ENCODE measurements at regions not wholly inside any gene's neighbourhood (a gene's known extent, or its start where the extent isn't known, plus 50 kb on each side); places are given as distances from the start of the nearest gene placed in this dataset.
A peak's percentile ranks its signal among the peaks of the same experiment; 100 is the strongest.

DNA sequence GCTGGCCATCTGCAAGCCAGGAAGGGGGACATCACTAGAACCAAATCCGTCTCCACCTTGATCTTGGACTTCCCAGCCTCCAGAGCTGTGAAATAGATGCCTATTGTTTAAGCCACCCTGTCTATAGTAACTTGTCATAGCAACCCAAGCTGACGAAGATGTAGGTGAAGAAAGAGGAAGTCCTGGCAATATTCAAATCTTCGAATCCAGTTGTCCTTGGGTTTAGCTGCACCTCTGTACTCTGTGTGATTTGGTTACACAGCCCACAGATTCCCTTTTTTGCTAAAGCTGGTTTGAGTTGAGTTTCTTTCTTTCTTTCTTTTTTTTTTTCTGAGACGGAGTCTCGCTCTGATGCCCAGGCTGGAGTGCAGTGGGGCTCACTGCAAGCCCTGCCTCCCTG, 68.0 kb upstream of the XCR1 start:
- DNase-seq: no peak
- Histone ChIP-seq H3K4me3 (ENCODE audit: low read length in 2 of 2) (no peak overlapping the region), H3K27ac (ENCODE audit: low read depth, low read length) (no peak overlapping the region), H3K9me3 (ENCODE audit: control insufficient read depth in 1 of 2, low read length in 2 of 2) (no peaks in the 10 kb centered on the region), H3K4me1 (ENCODE audit: insufficient read depth, low read length) (peaks cover 35% of the 10 kb centered on the region), H3K27me3 (ENCODE audit: insufficient read depth, low read length) (no peaks in the 10 kb centered on the region), H3K36me3 (ENCODE audit: insufficient read depth, low read length) (no peaks in the 10 kb centered on the region)
- no peaks in the 10 kb centered on the region for H3K9me3 Mint-ChIP-seq
- no peaks in the 10 kb centered on the region for H3K36me3 Mint-ChIP-seq
- intact Hi-C loops (cut with micrococcal nuclease): loop anchor here (10.0 kb wide), 1 partner anchor 189 kb away; no protein-coding TSS in a partner anchor
- ChIA-PET CTCF (ENCODE audit: partially characterized antibody) (interaction anchor here (1.5 to 5.4 kb wide), 3 partner anchors 12 to 274 kb away, joined by 3 to 25 read pairs (median 13); no protein-coding TSS in a partner anchor), POLR2A (ENCODE audit: partially characterized antibody) (interaction anchor here (0.9 kb wide), 1 partner anchor 113 kb away, joined by 5 read pairs; the partner anchor contains the start of gene CCR1)
- H3K27ac Mint-ChIP-seq: peak overlapping the region in 1 of 7 donors; percentile 43
- H3K4me1 Mint-ChIP-seq: peaks cover 23 to 42% (median 35%) of the 10 kb centered on the region in 4 donors
- H3K27me3 Mint-ChIP-seq: no peaks in the 10 kb centered on the region
- H3K4me3 Mint-ChIP-seq: no peak overlapping the region

DNA sequence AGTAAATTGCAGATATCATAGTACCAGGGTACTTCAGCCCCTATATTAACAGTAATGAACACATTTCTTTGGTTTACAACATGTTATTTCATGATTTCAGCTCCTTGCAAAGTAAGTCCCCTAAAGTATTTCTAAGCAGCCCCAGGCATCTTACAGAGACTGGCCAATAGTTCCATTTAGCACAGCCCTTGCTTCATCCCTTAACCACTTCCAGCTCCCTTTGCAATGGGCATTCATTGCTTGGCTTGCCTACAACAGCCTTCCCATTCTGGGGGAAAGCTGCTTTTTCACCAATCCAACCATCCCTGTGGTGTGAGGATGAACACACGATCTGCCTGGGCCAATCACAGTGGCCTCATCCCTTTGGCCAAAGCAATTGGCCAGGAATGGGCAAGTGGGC, 67.2 kb upstream of the XCR1 start:
- no peaks in the 10 kb centered on the region for H3K36me3 ChIP-seq (ENCODE audit: insufficient read depth, low read length)
- Mint-ChIP-seq H3K27me3 (no peaks in the 10 kb centered on the region), H3K9me3 (no peaks in the 10 kb centered on the region), H3K27ac (no peak overlapping the region), H3K4me1 (peaks cover 20 to 36% (median 30%) of the 10 kb centered on the region in 4 donors), H3K36me3 (no peaks in the 10 kb centered on the region), H3K4me3 (no peak overlapping the region)
- H3K27ac ChIP-seq (ENCODE audit: low read depth, low read length): no peak overlapping the region
- ChIA-PET CTCF (ENCODE audit: partially characterized antibody) (interaction anchor here (1.2 to 5.4 kb wide), 2 partner anchors 10 to 15 kb away, joined by 3 to 25 read pairs; no protein-coding TSS in a partner anchor), POLR2A (ENCODE audit: partially characterized antibody) (interaction anchor here (0.8 to 0.9 kb wide), 2 partner anchors 114 to 275 kb away, joined by 3 to 5 read pairs; partner anchors contain the start of gene CCR1)
- H3K4me1 ChIP-seq (ENCODE audit: insufficient read depth, low read length): peaks cover 39% of the 10 kb centered on the region
- H3K4me3 ChIP-seq (ENCODE audit: low read length in 2 of 2): no peak overlapping the region
- DNase-seq: no peak
- no peaks in the 10 kb centered on the region for H3K9me3 ChIP-seq (ENCODE audit: control insufficient read depth in 1 of 2, low read length in 2 of 2)
- intact Hi-C loops (cut with micrococcal nuclease): loop anchor here (10.0 kb wide), 1 partner anchor 190 kb away; no protein-coding TSS in a partner anchor
- no peaks in the 10 kb centered on the region for H3K27me3 ChIP-seq (ENCODE audit: insufficient read depth, low read length)

DNA sequence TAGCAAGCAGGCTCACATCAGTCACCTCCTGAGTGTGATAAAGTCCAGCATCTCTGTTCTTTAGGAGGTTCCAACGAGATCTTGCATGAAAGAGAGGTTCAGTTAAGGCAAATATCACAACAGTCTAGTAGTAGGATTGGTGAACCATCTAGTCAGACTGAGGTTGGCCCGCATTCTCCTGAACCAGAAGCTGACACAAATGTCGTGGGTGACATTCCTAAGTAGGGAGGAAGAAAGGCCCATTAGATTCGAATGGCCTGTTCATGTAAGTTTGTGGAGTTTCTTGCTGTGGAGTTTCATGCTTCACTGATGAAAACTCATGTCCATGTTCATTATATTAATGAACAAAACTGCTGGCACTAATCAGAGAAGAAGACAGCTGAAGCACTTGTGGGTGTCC, 66.7 kb upstream of the XCR1 start:
- no peaks in the 10 kb centered on the region for H3K27me3 ChIP-seq (ENCODE audit: insufficient read depth, low read length)
- ChIA-PET POLR2A (ENCODE audit: partially characterized antibody) (interaction anchor here (0.6 to 0.8 kb wide), 2 partner anchors 115 to 275 kb away, joined by 3 read pairs; no protein-coding TSS in a partner anchor), CTCF (ENCODE audit: partially characterized antibody) (interaction anchor here (1.2 to 5.4 kb wide), 2 partner anchors 11 to 15 kb away, joined by 3 to 25 read pairs; no protein-coding TSS in a partner anchor)
- H3K9me3 ChIP-seq (ENCODE audit: control insufficient read depth in 1 of 2, low read length in 2 of 2): no peaks in the 10 kb centered on the region
- H3K4me1 Mint-ChIP-seq: peaks cover 16 to 31% (median 25%) of the 10 kb centered on the region in 4 donors
- no peak overlapping the region for H3K4me3 Mint-ChIP-seq
- H3K27me3 Mint-ChIP-seq: no peaks in the 10 kb centered on the region
- no peaks in the 10 kb centered on the region for H3K36me3 Mint-ChIP-seq
- no peak overlapping the region for H3K27ac ChIP-seq (ENCODE audit: low read depth, low read length)
- H3K27ac Mint-ChIP-seq: no peak overlapping the region
- H3K36me3 ChIP-seq (ENCODE audit: insufficient read depth, low read length): no peaks in the 10 kb centered on the region
- H3K4me1 ChIP-seq (ENCODE audit: insufficient read depth, low read length): peaks cover 34% of the 10 kb centered on the region
- intact Hi-C loops (cut with micrococcal nuclease): loop anchor here (10.0 kb wide), 1 partner anchor 191 kb away; no protein-coding TSS in a partner anchor
- DNase-seq: no peak
- no peaks in the 10 kb centered on the region for H3K9me3 Mint-ChIP-seq
- no peak overlapping the region for H3K4me3 ChIP-seq (ENCODE audit: low read length in 2 of 2)

DNA sequence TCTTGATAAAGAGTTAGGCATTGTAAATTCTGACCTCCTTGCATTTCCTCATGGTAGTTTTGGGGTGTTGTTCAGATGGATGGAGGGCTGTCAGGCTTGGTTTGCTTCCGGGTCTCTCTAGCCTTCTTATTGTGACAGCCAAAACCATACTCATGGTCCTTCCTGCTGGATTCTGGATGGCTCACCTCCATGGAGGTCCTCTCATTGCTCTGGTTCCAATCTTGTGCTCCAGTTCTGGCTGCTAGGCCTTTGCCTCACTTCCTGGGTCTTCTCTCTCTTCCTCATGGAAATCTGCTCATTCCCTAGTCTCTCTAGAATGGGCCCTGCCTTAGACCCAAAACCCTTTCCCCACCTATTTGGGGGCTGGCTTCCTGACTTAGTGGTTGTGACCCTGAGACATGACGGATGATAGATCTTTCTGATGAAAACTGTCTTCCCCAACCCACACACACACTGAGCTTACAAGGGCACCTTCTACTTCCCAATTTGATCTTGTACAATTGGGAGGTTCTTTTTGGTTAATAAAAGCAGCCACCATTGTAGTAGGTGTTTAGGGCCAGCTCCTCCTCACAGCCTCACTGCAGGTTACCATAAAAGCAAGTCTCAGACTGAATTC, 66.2 kb upstream of the XCR1 start:
- Mint-ChIP-seq H3K9me3 (no peaks in the 10 kb centered on the region), H3K4me1 (peaks cover 13 to 25% (median 21%) of the 10 kb centered on the region in 4 donors), H3K4me3 (no peak overlapping the region), H3K36me3 (no peaks in the 10 kb centered on the region), H3K27me3 (no peaks in the 10 kb centered on the region), H3K27ac (no peak overlapping the region)
- intact Hi-C loops (cut with micrococcal nuclease): loop anchor here (10.0 kb wide), 1 partner anchor 191 kb away; no protein-coding TSS in a partner anchor
- Histone ChIP-seq H3K4me3 (ENCODE audit: low read length in 2 of 2) (no peak overlapping the region), H3K36me3 (ENCODE audit: insufficient read depth, low read length) (no peaks in the 10 kb centered on the region), H3K9me3 (ENCODE audit: control insufficient read depth in 1 of 2, low read length in 2 of 2) (no peaks in the 10 kb centered on the region), H3K27ac (ENCODE audit: low read depth, low read length) (no peak overlapping the region), H3K27me3 (ENCODE audit: insufficient read depth, low read length) (no peaks in the 10 kb centered on the region), H3K4me1 (ENCODE audit: insufficient read depth, low read length) (peaks cover 28% of the 10 kb centered on the region)
- no peak for DNase-seq
- ChIA-PET POLR2A (ENCODE audit: partially characterized antibody) (interaction anchor here (0.6 kb wide), 1 partner anchor 115 kb away, joined by 3 read pairs; no protein-coding TSS in a partner anchor), CTCF (ENCODE audit: partially characterized antibody) (interaction anchor here (5.4 kb wide), 1 partner anchor 14 kb away, joined by 25 read pairs; no protein-coding TSS in a partner anchor)

DNA sequence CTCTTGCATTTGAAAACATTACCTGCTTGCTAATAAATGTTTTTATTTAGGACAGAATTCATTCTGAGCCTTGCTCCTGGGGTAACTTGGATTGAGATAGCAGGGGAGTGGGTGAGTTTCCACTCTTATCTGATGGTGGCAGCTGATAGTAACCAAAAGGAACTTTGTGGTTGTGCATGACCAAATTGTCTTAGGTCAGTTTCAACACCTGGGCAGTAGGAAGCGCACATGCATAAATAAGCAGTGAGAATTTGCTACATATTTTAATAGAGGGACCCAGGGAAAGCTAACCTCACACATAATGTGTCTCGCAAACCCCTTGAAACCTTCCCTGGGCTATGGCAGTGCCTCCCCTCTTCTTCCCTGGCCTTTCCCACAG, 65.4 kb upstream of the XCR1 start:
- Mint-ChIP-seq H3K4me1 (peaks cover 8 to 18% (median 13%) of the 10 kb centered on the region in 4 donors), H3K36me3 (no peaks in the 10 kb centered on the region), H3K9me3 (no peaks in the 10 kb centered on the region), H3K4me3 (no peak overlapping the region), H3K27me3 (no peaks in the 10 kb centered on the region), H3K27ac (no peak overlapping the region)
- DNase-seq: no peak
- Histone ChIP-seq H3K4me1 (ENCODE audit: insufficient read depth, low read length) (peaks cover 21% of the 10 kb centered on the region), H3K27me3 (ENCODE audit: insufficient read depth, low read length) (no peaks in the 10 kb centered on the region), H3K4me3 (ENCODE audit: low read length in 2 of 2) (no peak overlapping the region), H3K36me3 (ENCODE audit: insufficient read depth, low read length) (no peaks in the 10 kb centered on the region), H3K27ac (ENCODE audit: low read depth, low read length) (no peak overlapping the region), H3K9me3 (ENCODE audit: control insufficient read depth in 1 of 2, low read length in 2 of 2) (no peaks in the 10 kb centered on the region)
- intact Hi-C loops (cut with micrococcal nuclease): loop anchor here (10.0 kb wide), 1 partner anchor 192 kb away; no protein-coding TSS in a partner anchor
- CTCF ChIA-PET (ENCODE audit: partially characterized antibody): no interaction called here
- POLR2A ChIA-PET (ENCODE audit: partially characterized antibody): interaction anchor here (1.2 kb wide), 1 partner anchor 277 kb away, joined by 3 read pairs; no protein-coding TSS in a partner anchor

DNA sequence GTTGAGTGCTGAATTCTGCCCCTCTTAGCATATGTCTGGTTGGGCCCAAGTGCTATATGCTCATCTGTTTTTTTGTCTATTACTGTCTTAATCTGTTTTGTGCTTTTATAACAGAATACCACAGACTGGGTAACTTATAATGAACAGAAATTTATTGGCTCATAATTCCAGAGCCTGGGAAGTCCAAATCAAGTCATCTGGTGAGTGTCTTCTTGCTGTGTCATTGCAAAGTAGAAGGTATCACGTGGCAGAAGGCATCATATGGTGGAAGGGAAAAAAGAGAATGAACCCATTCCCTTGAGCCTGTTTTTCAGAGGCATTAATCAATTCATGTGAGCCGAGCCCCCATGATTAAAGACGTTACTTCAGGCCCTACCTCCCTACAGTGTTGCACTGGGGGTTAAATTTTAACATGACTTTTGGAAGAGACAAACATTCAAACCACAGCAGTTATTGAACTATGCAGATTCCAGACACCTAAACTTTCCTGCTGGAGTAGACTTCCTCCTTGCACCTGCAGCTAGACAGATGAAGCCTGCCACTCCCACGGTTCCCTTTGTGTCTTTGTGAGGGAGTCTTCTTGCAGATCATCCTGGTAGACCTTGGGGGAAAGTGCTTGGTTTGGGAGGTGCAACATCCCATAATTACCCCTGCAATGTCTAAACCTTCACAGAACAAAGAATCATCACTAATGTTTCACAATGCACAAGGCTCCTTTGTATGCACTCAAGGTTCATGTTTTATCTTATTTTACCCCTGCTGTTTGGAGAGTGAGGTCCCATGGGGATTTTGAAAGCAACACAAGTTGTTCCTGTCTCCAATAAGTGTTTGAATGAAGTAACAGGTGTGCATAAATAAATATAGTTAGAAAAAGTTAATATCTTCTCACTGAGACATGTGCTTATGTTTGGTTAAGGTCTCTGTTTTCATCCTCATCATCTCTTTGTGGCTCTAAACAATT, 64.7 kb upstream of the XCR1 start:
- ChIA-PET POLR2A (ENCODE audit: partially characterized antibody) (interaction anchor here (1.2 kb wide), 1 partner anchor 278 kb away, joined by 3 read pairs; no protein-coding TSS in a partner anchor), CTCF (ENCODE audit: partially characterized antibody) (interaction anchor here (1.1 to 1.9 kb wide), 2 partner anchors 153 to 277 kb away, joined by 3 to 6 read pairs; no protein-coding TSS in a partner anchor)
- Mint-ChIP-seq H3K36me3 (no peaks in the 10 kb centered on the region), H3K27ac (no peak overlapping the region), H3K4me1 (peaks cover 4 to 11% (median 8%) of the 10 kb centered on the region in 4 donors), H3K9me3 (no peaks in the 10 kb centered on the region), H3K4me3 (no peak overlapping the region), H3K27me3 (no peaks in the 10 kb centered on the region)
- Histone ChIP-seq H3K9me3 (ENCODE audit: control insufficient read depth in 1 of 2, low read length in 2 of 2) (no peaks in the 10 kb centered on the region), H3K27ac (ENCODE audit: low read depth, low read length) (no peak overlapping the region), H3K4me3 (ENCODE audit: low read length in 2 of 2) (no peak overlapping the region), H3K27me3 (ENCODE audit: insufficient read depth, low read length) (no peaks in the 10 kb centered on the region), H3K36me3 (ENCODE audit: insufficient read depth, low read length) (no peaks in the 10 kb centered on the region), H3K4me1 (ENCODE audit: insufficient read depth, low read length) (peaks cover 14% of the 10 kb centered on the region)
- no peak for DNase-seq
- intact Hi-C loops (cut with micrococcal nuclease): loop anchor here (10.0 kb wide), 1 partner anchor 193 kb away; no protein-coding TSS in a partner anchor
